ENCODE measurements at regions not wholly inside any gene's neighbourhood (a gene's known extent, or its start where the extent isn't known, plus 50 kb on each side); places are given as distances from the start of the nearest gene placed in this dataset.

GRCh38 chr11:119880143-119880542 is 151.1 kb upstream of the NECTIN1 start:
- CTCF ChIA-PET (ENCODE audit: low intra/inter-chr PET ratio, low total read pairs), result no interaction called here
- Histone ChIP-seq H3K36me3 (replicated peaks in 1 of 2; ENCODE audit: control insufficient read depth in 1 of 2, insufficient read depth in 2 of 2, low read length in 2 of 2) (no peaks in the 10 kb centered on the region), H3K4me2 (ENCODE audit: low read depth, low read length) (no peak overlapping the region), H3K27ac (ENCODE audit: extremely low read length, insufficient read depth, low read length) (no peak overlapping the region), H2AFZ (ENCODE audit: low read length) (no peak overlapping the region), H3K4me1 (ENCODE audit: insufficient read depth, low read length) (no peaks in the 10 kb centered on the region), H3K9ac (ENCODE audit: insufficient read depth, low read depth, low read length) (no peak overlapping the region), H3K79me2 (ENCODE audit: insufficient read depth, low read length) (no peaks in the 10 kb centered on the region), H3K27me3 (ENCODE audit: control insufficient read depth in 1 of 2, insufficient read depth in 2 of 2, low read length in 2 of 2) (peaks cover 0 to 26% of the 10 kb centered on the region in 2 experiments; a peak in 3 of 5 replicates), H4K20me1 (ENCODE audit: insufficient read depth, low read length) (no peaks in the 10 kb centered on the region), H3K9me3 (ENCODE audit: low read length) (no peaks in the 10 kb centered on the region), H3K4me3 (replicated peaks in 1 of 3; ENCODE audit: insufficient read depth in 1 of 3, low read depth in 2 of 3, low read length in 3 of 3) (no peak overlapping the region)
- TF ChIP-seq NR3C1 (CRISPR knock-in tag; IDR thresholded peaks at IDR 0.05) (no peak), HDAC6 (IDR thresholded peaks at IDR 0.05; ENCODE audit: low read depth, low read length) (no peak)
- FAIRE-seq (no peak), ATAC-seq (no peak), DNase-seq (ENCODE audit: low spot score) (no peak)
- in situ Hi-C loops (cut with HindIII; ENCODE audit: extremely low pct_ligation_motif_present, low pct_unique_long_range_greater_than_20kb) (no loop called here), intact Hi-C loops (cut with micrococcal nuclease; ENCODE audit: unreplicated experiment) (no loop called here)
- BruUV-seq (replicated peaks), result no TSS peak
- POLR2A ChIA-PET, result no interaction called here
- WGBS (ENCODE audit: low lambda C conversion rate), result 20% methylated on average over 1 of the region's 4 CpGs

GRCh38 chr11:119878990-119879389 is 150.0 kb upstream of the NECTIN1 start:
- CTCF ChIA-PET (ENCODE audit: low intra/inter-chr PET ratio, low total read pairs), result no interaction called here
- POLR2A ChIA-PET, result no interaction called here
- no TSS peak for BruUV-seq (replicated peaks)
- Histone ChIP-seq H3K9ac (ENCODE audit: insufficient read depth, low read depth, low read length) (no peak overlapping the region), H2AFZ (ENCODE audit: low read length) (no peak overlapping the region), H3K4me1 (ENCODE audit: insufficient read depth, low read length) (no peaks in the 10 kb centered on the region), H3K27me3 (ENCODE audit: control insufficient read depth in 1 of 2, insufficient read depth in 2 of 2, low read length in 2 of 2) (peaks cover 0 to 32% of the 10 kb centered on the region in 2 experiments; a peak in 4 of 5 replicates), H3K79me2 (ENCODE audit: insufficient read depth, low read length) (no peaks in the 10 kb centered on the region), H3K27ac (ENCODE audit: extremely low read length, insufficient read depth, low read length) (no peak overlapping the region), H3K4me3 (replicated peaks in 1 of 3; ENCODE audit: insufficient read depth in 1 of 3, low read depth in 2 of 3, low read length in 3 of 3) (no peak overlapping the region), H4K20me1 (ENCODE audit: insufficient read depth, low read length) (no peaks in the 10 kb centered on the region), H3K4me2 (ENCODE audit: low read depth, low read length) (no peak overlapping the region), H3K9me3 (ENCODE audit: low read length) (no peaks in the 10 kb centered on the region), H3K36me3 (replicated peaks in 1 of 2; ENCODE audit: control insufficient read depth in 1 of 2, insufficient read depth in 2 of 2, low read length in 2 of 2) (no peaks in the 10 kb centered on the region)
- intact Hi-C loops (cut with micrococcal nuclease; ENCODE audit: unreplicated experiment) (no loop called here), in situ Hi-C loops (cut with HindIII; ENCODE audit: extremely low pct_ligation_motif_present, low pct_unique_long_range_greater_than_20kb) (no loop called here)
- 3% methylated on average over 3 of the region's 6 CpGs for WGBS (ENCODE audit: low lambda C conversion rate)
- no peak for ATAC-seq
- DNase-seq (ENCODE audit: low spot score), result no peak
- no peak for FAIRE-seq
- no peak for TF ChIP-seq ZBTB42 (CRISPR knock-in tag; IDR thresholded peaks at IDR 0.05)
- TF ChIP-seq CEBPB (IDR thresholded peaks at IDR 0.05; ENCODE audit: borderline replicate concordance, low read depth, low read length), result no peak

Measured in HepG2 (cell line).